Raji (cell line): ENCODE measurements at regions not wholly inside any gene's neighbourhood (a gene's known extent, or its start where the extent isn't known, plus 50 kb on each side); places are given as distances from the start of the nearest gene placed in this dataset.

Experiments used
- POLR2A ChIP-seq: IDR thresholded peaks from 2 replicates; pipeline ENCODE4 v1.6.1; 2011; ENCODE audit warnings: low read depth, low read length, control low read depth; ENCODE audit not compliant: insufficient read depth

DNA sequence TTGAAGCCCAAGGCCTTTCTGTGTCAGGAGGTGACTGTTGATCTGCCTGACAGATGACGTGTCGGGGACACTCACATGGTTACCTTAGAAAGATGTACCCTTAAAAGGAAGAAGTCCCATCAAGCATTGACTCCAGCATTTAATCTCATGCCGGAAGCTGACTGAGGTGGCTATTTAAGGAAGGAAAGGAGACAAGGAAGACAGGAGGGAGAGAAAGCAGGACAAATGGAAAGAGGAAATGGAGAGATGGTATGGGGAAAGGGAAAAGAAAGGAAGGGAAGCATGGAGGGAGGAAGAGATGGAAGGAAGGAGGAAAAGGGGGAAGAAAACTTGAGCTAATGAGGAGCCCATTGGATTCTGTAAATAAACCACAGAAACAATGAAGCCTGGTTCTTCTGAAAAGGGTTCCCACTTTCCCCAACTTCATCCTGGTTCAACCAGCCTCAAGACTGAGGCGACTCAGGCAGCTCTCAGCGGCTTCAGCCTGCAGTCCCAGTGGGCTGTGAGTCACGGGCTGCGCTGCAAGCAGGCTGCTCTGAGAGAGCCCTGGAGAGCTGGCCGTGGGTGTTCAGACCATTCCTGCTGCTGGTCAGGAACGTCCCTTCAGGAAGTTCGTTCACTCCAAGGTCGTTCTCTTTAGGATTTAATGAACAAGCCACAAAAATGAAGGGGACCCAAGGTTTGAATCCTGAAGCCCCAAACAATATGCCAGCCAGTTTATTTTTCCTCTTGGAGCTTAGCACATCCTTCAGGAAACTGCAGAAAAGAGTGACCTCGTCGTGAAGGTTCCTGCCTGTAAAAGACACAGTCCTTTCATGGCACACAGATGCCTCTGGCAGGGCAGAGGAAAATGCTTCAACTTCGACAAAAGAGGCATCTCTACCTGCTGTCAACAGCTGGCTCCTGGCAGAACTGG lies 69.6 kb upstream of the THBS1 start:
- no peak for TF ChIP-seq POLR2A

DNA sequence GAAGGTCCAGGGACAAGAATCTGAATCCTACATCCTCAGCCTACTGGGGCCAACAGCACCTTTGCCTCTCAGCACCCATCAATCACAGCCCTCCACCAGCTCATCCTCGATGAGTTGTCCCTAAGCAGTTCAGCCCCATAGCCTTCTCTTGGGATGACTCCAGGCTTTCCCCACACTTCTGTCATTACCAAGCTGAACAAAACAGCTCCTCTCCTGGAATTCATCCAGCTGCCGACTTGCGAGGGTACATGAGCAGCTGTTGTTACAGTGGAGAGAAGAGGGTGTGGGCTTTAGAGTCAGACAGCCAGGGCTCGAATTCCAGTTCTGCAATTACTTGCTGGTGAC lies 69.0 kb upstream of the THBS1 start:
- no peak for TF ChIP-seq POLR2A

DNA sequence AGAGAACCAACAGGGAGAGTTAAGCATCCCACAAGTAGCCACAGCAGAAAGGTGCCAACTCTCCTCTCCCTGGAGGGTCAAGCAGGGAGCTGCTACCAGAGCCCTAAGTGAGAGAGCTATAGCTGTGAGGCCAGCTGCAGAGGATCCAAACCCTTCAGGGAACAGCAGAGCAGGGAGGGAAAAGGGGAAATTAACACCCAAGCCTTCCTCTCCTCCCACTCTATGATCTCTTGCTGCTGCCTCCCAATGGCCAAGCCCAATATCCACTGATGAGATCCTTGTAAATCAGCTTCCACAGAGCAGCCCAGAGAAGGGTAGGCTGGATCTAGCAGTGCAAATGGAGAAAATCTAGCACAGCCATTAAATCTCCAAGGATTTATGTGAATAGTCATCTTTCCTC lies 68.2 kb upstream of the THBS1 start:
- no peak for TF ChIP-seq POLR2A

DNA sequence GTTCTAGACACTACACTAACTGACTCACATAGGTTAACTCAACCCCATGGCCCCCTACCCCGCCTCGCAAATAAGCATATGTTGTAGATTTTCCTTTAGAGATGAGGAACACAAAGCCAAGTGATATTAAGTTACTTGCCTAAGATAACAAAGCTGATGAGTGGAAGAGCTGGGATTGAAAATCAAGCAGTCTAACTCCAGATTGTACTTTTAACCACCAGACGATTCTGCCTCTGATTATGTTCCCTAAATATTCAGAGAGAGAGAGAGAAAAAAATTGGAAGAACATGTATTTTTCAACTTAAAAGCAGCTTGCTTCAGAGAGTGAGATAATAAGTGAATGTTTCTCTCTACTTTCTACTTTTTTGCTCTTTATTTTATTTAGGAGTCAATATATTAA lies 66.9 kb upstream of the THBS1 start:
- no peak for TF ChIP-seq POLR2A

DNA sequence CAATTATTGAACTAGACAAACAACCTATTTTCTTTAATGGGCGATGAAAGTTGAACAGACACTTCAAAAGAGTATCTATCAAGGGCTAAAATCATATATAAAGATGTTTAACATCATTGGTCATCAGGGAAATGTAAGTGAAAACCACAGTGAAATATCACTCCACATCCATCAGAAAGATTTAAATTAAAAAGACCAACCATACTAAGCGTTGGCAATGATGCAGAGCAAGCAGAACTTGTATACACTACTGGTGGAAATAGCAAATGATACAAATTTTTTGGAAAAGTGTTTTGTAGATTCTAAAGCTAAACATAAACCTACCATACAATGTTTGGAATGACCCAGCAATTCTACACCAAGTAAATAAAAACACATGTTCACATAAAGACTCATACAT lies 65.9 kb upstream of the THBS1 start:
- no peak for TF ChIP-seq POLR2A

DNA sequence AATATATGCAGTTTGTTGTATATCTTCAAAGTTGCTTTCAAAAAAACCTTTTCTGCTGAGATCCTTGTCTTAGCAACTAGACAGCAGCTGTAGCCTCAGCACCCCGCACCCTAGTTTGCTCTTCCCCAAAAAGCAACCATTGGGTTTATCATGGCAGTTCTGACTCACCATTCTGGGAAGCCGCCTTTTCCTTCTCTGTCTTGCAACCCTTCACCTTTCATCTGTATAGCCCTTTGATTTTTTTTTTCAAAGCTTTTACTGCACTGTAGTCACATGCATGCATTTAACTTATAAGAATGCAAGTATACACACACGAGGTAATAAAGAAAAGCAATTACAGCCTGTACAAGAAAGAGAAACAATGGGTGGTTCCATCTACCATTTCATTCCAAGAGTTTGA lies 65.1 kb upstream of the THBS1 start:
- no peak for TF ChIP-seq POLR2A

DNA sequence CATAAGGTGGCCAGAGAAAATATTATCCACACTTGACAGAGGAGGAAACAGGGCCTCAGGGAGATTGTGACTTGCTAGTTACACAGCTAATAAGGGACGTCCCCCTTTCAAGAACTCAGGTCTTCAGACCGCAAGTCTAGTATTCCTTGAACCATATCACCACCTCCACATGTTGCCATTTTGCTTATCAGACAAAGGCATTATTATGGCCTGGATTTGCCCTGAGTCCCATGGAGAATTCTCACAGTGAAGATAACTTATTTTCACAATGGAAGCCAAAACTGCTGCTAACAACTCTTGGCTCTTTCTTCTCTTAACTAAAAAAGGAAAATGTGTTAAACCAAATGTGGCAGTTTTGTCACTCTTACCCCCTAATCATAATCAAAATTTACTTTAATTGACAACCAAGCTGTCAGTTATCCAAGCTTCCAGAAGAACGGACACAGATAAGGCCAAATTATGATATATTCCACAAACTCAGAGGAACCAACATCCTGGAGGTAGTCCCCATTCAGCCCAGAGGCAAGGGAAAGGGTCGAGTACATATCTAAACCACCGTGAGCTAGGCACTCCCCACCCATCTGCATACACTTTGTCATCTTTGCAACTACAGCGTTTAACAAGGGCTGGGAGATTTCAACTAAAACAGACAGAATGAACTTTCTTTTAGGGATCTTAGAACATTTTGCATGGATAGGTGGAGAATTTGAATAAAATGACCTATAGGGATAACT lies 63.6 kb upstream of the THBS1 start:
- no peak for TF ChIP-seq POLR2A

DNA sequence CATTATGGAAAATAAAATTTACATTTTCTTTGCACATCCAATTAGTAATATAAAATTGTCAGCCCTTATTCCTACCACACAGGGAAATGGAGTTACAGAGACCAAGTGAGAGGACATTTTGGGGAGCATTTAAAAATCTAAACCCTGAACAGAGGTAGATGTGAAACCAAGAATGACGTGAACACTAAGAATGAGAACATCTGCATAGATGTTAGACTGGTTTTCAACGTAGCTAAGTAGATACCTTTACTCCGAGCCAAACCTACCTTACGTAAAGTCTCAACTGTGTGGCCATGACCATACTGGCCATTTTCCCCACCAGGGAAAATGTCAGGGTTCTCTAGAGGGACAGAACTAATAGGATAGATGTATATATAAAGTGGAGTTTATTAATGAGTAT lies 51.4 kb upstream of the THBS1 start:
- TF ChIP-seq POLR2A, result no peak

DNA sequence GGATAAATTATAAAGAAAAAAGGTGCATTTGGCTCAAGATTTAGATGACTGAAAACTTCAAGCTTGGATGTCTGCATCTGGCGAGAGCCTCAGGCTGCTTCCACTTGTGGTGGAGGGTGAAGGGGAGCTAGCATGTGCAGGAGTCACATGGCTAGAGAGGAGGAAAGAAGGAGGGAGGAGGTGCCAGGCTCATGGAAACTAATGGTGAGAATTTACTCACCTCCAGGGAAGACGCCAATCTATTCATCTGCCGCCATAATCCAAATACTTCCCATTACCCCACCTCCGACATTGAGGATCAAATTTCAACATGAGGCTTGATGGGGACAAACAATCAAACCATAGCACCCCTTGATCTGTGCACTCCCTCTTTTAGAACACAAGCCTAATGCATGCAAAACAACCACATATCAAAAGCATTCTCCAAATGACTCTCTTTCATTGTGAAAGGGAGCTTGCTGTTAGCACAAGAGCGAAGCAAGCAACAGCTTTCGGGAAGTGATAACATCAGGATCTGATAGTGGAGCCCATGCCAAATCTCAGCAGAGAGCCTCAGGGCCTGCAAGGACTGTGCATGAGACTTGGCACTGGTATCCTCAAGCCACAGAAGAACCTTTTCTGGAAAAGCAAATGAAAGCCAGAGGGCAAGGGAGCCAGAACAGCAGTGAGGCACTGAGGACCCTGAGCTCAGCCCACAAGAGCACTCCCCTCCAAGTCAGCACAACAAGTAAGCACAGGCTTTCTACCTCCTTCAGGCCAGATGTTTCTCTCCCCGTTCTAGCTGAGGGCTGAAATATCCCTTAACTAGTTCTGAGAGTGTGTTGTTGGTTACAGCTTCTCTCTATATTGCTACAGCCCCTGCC lies 50.2 kb upstream of the THBS1 start:
- no peak for TF ChIP-seq POLR2A
